Karpas-422 (cell line): ENCODE measurements at regions not wholly inside any gene's neighbourhood (a gene's known extent, or its start where the extent isn't known, plus 50 kb on each side); places are given as distances from the start of the nearest gene placed in this dataset.

ENCODE experiments used
- DNase-seq: peaks from one replicate; pipeline ENCODE4 v3.0.0-alpha.2; 2015
- H2AFZ ChIP-seq: fragments of 200-600 bp; sonication (generic); 2 replicates; pipeline ENCODE4 v1.6.1; 2014; ENCODE audit warnings: antibody characterized with exemption, low read length, mixed read lengths
- H3K27ac ChIP-seq: fragments of 200-600 bp; sonication (generic); 2 replicates; pipeline ENCODE4 v1.5.1; 2014; ENCODE audit warnings: mild to moderate bottlenecking, low read length, moderate library complexity
- H3K27me3 ChIP-seq: fragments of 200-600 bp; sonication (generic); 2 replicates; pipeline ENCODE4 v1.6.1; 2014; ENCODE audit warnings: low read length, mixed read lengths
- H3K36me3 ChIP-seq: fragments of 200-600 bp; sonication (generic); 2 replicates; pipeline ENCODE4 v1.6.1; 2014; ENCODE audit warnings: low read length, mixed read lengths; ENCODE audit not compliant: insufficient read depth
- H3K4me1 ChIP-seq: fragments of 200-600 bp; sonication (generic); 2 replicates; pipeline ENCODE4 v1.6.1; 2014; ENCODE audit warnings: mild to moderate bottlenecking, low read length, mixed read lengths
- H3K4me2 ChIP-seq: fragments of 200-600 bp; sonication (generic); 2 replicates; pipeline ENCODE4 v1.6.1; 2014; ENCODE audit warnings: low read length, low read depth, mild to moderate bottlenecking; ENCODE audit not compliant: poor library complexity, severe bottlenecking
- H3K4me3 ChIP-seq: fragments of 200-600 bp; sonication (generic); 2 replicates; pipeline ENCODE4 v1.5.1; 2014; ENCODE audit warnings: mild to moderate bottlenecking, antibody characterized with exemption, low read length, mixed read lengths
- H3K79me2 ChIP-seq: fragments of 200-600 bp; sonication (generic); 2 replicates; pipeline ENCODE4 v1.6.1; 2014; ENCODE audit warnings: mild to moderate bottlenecking, low read length, mixed read lengths
- H3K9ac ChIP-seq: fragments of 200-600 bp; sonication (generic); 2 replicates; pipeline ENCODE4 v1.6.0; 2014; ENCODE audit warnings: low read length
- H3K9me2 ChIP-seq: fragments of 200-600 bp; sonication (generic), shearing (Covaris generic); replicated peaks from 2 replicates; pipeline ENCODE4 v1.6.0; 2014; ENCODE audit warnings: mild to moderate bottlenecking, low read length, moderate library complexity; ENCODE audit not compliant: insufficient read depth
- H3K9me3 ChIP-seq: fragments of 300-700, 200-600 bp; sonication (generic); 2 replicates; pipeline ENCODE4 v1.6.1; 2014; ENCODE audit warnings: low read length, mixed read lengths
- H4K20me1 ChIP-seq: fragments of 200-600 bp; sonication (generic); 2 replicates; pipeline ENCODE4 v1.6.1; 2014; ENCODE audit warnings: mild to moderate bottlenecking, antibody characterized with exemption, low read length, low read depth; ENCODE audit not compliant: insufficient read depth

- Histone ChIP-seq H3K9ac (no peak overlapping the region), H3K9me3 (no peaks in the 10 kb centered on the region), H3K27ac (no peak overlapping the region), H3K79me2 (no peaks in the 10 kb centered on the region), H4K20me1 (no peaks in the 10 kb centered on the region), H3K4me1 (no peaks in the 10 kb centered on the region), H3K27me3 (no peaks in the 10 kb centered on the region), H2AFZ (no peak overlapping the region), H3K4me2 (no peak overlapping the region), H3K9me2 (no peaks in the 10 kb centered on the region), H3K36me3 (no peaks in the 10 kb centered on the region), H3K4me3 (no peak overlapping the region)
- no peak for DNase-seq
Measured at GRCh38 chr1:219503604-219504003, 109.3 kb downstream of the ZC3H11B start.

- Histone ChIP-seq H3K4me2 (no peak overlapping the region), H3K36me3 (no peaks in the 10 kb centered on the region), H3K79me2 (no peaks in the 10 kb centered on the region), H2AFZ (no peak overlapping the region), H3K9me3 (no peaks in the 10 kb centered on the region), H3K9ac (no peak overlapping the region), H3K4me1 (no peaks in the 10 kb centered on the region), H3K27ac (no peak overlapping the region), H4K20me1 (no peaks in the 10 kb centered on the region), H3K9me2 (no peaks in the 10 kb centered on the region), H3K4me3 (no peak overlapping the region), H3K27me3 (no peaks in the 10 kb centered on the region)
- DNase-seq = no peak
Measured at GRCh38 chr1:219500327-219500897, 112.5 kb downstream of the ZC3H11B start.

DNA sequence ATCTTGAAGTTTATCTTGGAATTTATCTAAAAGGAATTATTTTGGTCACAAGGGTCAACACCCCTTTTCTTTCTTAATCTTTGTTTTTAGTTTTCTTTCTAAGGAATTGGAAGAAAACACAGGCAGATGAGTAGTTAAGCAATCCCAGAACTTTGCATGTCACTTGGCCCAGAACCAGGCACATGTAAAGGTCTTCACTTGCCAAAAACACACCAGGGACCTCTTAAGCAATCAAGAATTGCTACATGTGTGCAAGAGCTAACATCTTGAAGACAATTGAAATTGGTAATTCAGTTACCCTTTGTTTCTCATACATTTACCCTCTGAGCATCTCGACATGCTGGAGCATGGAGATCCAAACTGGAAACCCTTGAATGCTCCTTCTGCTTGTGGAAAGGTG lies 114.2 kb downstream of the ZC3H11B start:
- Histone ChIP-seq H3K36me3 (no peaks in the 10 kb centered on the region), H3K79me2 (no peaks in the 10 kb centered on the region), H3K27ac (no peak overlapping the region), H3K4me2 (no peak overlapping the region), H4K20me1 (no peaks in the 10 kb centered on the region), H2AFZ (no peak overlapping the region), H3K27me3 (no peaks in the 10 kb centered on the region), H3K4me3 (no peak overlapping the region), H3K4me1 (no peaks in the 10 kb centered on the region), H3K9me2 (no peaks in the 10 kb centered on the region), H3K9me3 (no peaks in the 10 kb centered on the region), H3K9ac (no peak overlapping the region)
- DNase-seq = no peak

DNA sequence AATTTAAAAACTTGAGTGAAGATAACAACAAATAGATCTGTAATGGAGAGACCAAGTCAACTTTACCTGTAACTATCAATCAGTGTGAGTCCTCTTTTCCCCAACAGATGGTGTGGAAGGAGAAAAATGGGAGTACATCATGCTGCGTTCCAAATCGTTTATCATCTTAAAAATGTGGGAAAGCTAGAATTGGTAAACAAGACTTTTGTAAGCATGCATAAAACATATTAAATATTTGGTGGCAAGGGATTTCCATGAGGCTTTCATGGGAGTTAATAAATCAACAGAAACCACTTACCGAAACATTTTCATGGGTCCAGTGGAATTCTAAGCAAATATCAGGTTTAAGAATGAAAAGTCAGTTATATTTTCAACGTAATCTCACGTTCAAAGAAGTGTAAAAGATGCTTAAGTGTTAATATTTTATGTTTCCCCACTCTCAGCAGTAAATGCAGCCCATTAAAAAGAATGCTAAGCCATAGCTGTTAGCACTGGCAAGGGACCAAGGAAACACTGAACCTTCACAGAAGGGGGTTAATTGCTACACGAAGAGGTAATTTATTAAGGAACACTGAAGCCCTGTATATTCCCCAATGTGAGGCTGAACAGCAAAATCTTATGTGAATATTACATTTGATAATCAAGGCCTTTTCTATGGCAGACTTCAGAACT lies 117.0 kb downstream of the ZC3H11B start:
- no peaks in the 10 kb centered on the region for H3K79me2 ChIP-seq
- H3K36me3 ChIP-seq = no peaks in the 10 kb centered on the region
- no peaks in the 10 kb centered on the region for H3K9me3 ChIP-seq
- no peaks in the 10 kb centered on the region for H3K4me1 ChIP-seq
- H3K4me2 ChIP-seq = no peak overlapping the region
- H3K9ac ChIP-seq = no peak overlapping the region
- DNase-seq = no peak
- no peak overlapping the region for H3K4me3 ChIP-seq
- no peaks in the 10 kb centered on the region for H4K20me1 ChIP-seq
- no peaks in the 10 kb centered on the region for H3K9me2 ChIP-seq
- H3K27ac ChIP-seq = no peak overlapping the region
- H3K27me3 ChIP-seq = no peaks in the 10 kb centered on the region
- H2AFZ ChIP-seq = no peak overlapping the region

DNA sequence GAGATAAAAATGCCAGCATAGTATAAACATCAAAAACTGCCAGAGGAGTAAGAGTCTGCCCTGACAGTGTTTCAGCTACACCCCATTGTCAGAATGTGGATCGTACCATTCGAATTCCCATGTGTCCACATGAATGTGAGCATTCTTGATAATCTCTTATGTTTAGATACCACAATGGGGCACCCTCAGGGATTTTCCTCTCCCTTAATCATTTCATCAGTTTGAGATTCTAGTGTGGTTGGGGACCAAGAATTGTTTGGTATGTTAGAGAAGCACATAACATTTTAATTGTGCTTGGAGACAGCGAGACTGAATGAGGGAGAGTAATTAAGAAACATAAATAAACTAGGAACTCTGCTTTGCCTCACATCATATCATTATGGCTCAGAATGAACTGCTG lies 120.2 kb downstream of the ZC3H11B start:
- Histone ChIP-seq H3K9me2 (no peaks in the 10 kb centered on the region), H3K9ac (no peak overlapping the region), H3K27ac (no peak overlapping the region), H3K79me2 (no peaks in the 10 kb centered on the region), H2AFZ (no peak overlapping the region), H3K4me3 (no peak overlapping the region), H3K36me3 (no peaks in the 10 kb centered on the region), H4K20me1 (no peaks in the 10 kb centered on the region), H3K9me3 (no peaks in the 10 kb centered on the region), H3K4me2 (no peak overlapping the region), H3K4me1 (no peaks in the 10 kb centered on the region), H3K27me3 (no peaks in the 10 kb centered on the region; the same call in 1 of the 2 replicates)
- no peak for DNase-seq

DNA sequence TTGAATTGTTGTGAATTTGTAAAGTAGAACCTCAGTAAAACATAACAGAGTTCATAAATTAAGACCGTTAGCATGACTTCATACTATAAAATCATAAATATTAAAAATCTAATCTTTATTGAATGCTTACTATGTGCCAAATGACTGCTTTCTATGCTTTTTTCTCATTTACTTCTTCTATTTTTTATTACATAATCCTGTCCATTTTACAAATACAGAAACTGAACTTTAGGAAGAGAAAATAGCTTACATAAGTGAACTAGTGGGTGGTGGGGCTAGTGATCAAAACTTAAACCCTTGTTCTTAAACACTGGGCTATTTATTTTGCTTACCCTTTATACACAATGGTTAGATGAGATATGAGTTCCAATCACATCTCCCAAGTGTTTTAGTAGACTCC lies 122.3 kb downstream of the ZC3H11B start:
- Histone ChIP-seq H3K9me3 (no peaks in the 10 kb centered on the region), H2AFZ (no peak overlapping the region), H3K9me2 (no peaks in the 10 kb centered on the region), H3K4me3 (no peak overlapping the region), H3K4me1 (no peaks in the 10 kb centered on the region), H3K9ac (no peak overlapping the region), H3K4me2 (no peak overlapping the region), H3K27me3 (no peaks in the 10 kb centered on the region; the same call in 1 of the 2 replicates), H3K79me2 (no peaks in the 10 kb centered on the region), H4K20me1 (no peaks in the 10 kb centered on the region), H3K36me3 (no peaks in the 10 kb centered on the region), H3K27ac (no peak overlapping the region)
- no peak for DNase-seq

GRCh38 chr1:219489636-219490035 lies 123.3 kb downstream of the ZC3H11B start:
- Histone ChIP-seq H4K20me1 (no peaks in the 10 kb centered on the region), H3K4me1 (no peaks in the 10 kb centered on the region), H3K27me3 (no peaks in the 10 kb centered on the region; the same call in 1 of the 2 replicates), H3K4me3 (no peak overlapping the region), H3K9me2 (no peaks in the 10 kb centered on the region), H3K9ac (no peak overlapping the region), H2AFZ (no peak overlapping the region), H3K36me3 (no peaks in the 10 kb centered on the region), H3K79me2 (no peaks in the 10 kb centered on the region), H3K9me3 (no peaks in the 10 kb centered on the region), H3K27ac (no peak overlapping the region), H3K4me2 (no peak overlapping the region)
- no peak for DNase-seq

DNA sequence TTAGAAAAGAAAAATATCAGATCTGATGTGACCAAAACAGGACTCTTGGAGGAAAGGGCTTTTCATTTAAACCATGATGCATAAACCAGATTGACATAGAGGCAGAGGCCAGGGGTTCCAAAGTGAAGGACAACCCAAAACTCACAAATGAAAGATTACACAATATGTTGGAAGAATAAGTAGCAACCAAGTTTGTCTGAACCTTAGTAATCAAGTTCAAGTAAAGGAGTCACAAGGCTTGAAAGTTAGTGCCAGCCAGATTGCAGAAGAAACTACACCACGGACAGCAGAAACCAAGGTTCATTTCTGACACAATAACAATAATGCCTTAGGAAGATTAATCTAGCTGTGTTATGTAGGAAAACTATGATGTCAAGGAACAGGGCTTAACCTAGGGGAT lies 124.6 kb downstream of the ZC3H11B start:
- H4K20me1 ChIP-seq = no peaks in the 10 kb centered on the region
- H3K4me2 ChIP-seq = no peak overlapping the region
- H3K27ac ChIP-seq = no peak overlapping the region
- no peaks in the 10 kb centered on the region for H3K36me3 ChIP-seq
- no peak overlapping the region for H2AFZ ChIP-seq
- H3K4me3 ChIP-seq = no peak overlapping the region
- H3K9me2 ChIP-seq = no peaks in the 10 kb centered on the region
- no peaks in the 10 kb centered on the region for H3K4me1 ChIP-seq
- H3K9me3 ChIP-seq = no peaks in the 10 kb centered on the region
- no peaks in the 10 kb centered on the region for H3K79me2 ChIP-seq
- no peaks in the 10 kb centered on the region; the same call in 1 of the 2 replicates for H3K27me3 ChIP-seq
- no peak overlapping the region for H3K9ac ChIP-seq
- no peak for DNase-seq
